ENCODE measurements at regions not wholly inside any gene's neighbourhood (a gene's known extent, or its start where the extent isn't known, plus 50 kb on each side); places are given as distances from the start of the nearest gene placed in this dataset.

DNA sequence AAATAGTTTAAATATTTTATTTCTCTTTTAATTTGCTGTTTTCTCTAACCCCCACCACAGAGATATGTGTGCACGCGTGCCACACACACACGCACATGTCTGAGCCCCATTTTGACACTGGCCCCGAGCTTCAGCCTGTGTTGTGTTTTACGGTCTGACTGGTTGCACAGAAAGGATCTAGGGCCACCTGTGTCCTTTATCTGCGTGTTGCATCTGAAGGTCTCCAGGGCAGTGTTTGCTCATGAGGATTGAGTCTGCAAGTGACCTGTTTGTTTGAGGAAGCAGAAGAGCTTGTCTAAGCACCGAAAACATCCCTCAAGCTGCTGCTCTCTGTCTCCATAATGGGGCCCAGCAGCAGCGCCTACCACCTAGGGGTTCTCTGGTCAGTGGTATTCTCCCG is 266.4 kb upstream of the LYZL1 start:
- TF ChIP-seq, protein P1, sequence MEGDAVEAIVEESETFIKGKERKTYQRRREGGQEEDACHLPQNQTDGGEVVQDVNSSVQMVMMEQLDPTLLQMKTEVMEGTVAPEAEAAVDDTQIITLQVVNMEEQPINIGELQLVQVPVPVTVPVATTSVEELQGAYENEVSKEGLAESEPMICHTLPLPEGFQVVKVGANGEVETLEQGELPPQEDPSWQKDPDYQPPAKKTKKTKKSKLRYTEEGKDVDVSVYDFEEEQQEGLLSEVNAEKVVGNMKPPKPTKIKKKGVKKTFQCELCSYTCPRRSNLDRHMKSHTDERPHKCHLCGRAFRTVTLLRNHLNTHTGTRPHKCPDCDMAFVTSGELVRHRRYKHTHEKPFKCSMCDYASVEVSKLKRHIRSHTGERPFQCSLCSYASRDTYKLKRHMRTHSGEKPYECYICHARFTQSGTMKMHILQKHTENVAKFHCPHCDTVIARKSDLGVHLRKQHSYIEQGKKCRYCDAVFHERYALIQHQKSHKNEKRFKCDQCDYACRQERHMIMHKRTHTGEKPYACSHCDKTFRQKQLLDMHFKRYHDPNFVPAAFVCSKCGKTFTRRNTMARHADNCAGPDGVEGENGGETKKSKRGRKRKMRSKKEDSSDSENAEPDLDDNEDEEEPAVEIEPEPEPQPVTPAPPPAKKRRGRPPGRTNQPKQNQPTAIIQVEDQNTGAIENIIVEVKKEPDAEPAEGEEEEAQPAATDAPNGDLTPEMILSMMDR (IDR thresholded peaks at IDR 0.05): no peak
- TF ChIP-seq POLR2A (IDR thresholded peaks at IDR 0.05): no peak

All from heart left ventricle (tissue), 13 donors.